ENCODE measurements at regions not wholly inside any gene's neighbourhood (a gene's known extent, or its start where the extent isn't known, plus 50 kb on each side); places are given as distances from the start of the nearest gene placed in this dataset.

DNA sequence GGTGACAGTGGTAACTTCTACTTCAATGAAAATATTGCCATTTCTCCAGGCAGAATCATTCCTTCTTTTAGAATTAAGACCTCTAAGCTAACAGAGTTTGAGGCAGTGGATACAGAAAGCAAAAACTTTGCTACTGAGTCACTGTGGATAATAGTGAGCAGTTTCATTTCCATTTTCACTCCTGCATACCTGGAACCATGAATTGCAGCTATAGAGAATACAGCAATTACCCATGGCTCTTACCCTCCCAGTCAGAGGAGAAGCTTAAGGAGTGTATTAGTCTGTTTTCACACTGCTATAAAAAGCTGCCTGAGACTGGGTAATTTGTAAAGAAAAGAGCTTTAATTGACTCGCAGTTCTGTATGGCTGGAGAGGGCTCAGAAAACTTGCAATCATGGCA, 531.4 kb upstream of the CNTNAP5 start:
- H3K36me3 ChIP-seq, result no peaks in the 10 kb centered on the region
- 69 to 79% (median 75%) methylated on average over 1 of the region's 1 CpG for WGBS, 3 donors
- no peak overlapping the region for H3K4me3 ChIP-seq
- DNase-seq, result no peak
- no peaks in the 10 kb centered on the region for H3K9me3 ChIP-seq
- intact Hi-C loops (cut with DNase I), result no loop called here
- H3K27ac ChIP-seq, result no peak overlapping the region
- no peak for TF ChIP-seq EP300 (IDR thresholded peaks at IDR 0.05)
- no peak for TF ChIP-seq POLR2A (IDR thresholded peaks at IDR 0.05)
- TF ChIP-seq, protein P1, sequence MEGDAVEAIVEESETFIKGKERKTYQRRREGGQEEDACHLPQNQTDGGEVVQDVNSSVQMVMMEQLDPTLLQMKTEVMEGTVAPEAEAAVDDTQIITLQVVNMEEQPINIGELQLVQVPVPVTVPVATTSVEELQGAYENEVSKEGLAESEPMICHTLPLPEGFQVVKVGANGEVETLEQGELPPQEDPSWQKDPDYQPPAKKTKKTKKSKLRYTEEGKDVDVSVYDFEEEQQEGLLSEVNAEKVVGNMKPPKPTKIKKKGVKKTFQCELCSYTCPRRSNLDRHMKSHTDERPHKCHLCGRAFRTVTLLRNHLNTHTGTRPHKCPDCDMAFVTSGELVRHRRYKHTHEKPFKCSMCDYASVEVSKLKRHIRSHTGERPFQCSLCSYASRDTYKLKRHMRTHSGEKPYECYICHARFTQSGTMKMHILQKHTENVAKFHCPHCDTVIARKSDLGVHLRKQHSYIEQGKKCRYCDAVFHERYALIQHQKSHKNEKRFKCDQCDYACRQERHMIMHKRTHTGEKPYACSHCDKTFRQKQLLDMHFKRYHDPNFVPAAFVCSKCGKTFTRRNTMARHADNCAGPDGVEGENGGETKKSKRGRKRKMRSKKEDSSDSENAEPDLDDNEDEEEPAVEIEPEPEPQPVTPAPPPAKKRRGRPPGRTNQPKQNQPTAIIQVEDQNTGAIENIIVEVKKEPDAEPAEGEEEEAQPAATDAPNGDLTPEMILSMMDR (IDR thresholded peaks at IDR 0.05), result no peak
- H3K27me3 ChIP-seq, result no peaks in the 10 kb centered on the region
- H3K4me1 ChIP-seq (ENCODE audit: insufficient read depth), result no peaks in the 10 kb centered on the region

DNA sequence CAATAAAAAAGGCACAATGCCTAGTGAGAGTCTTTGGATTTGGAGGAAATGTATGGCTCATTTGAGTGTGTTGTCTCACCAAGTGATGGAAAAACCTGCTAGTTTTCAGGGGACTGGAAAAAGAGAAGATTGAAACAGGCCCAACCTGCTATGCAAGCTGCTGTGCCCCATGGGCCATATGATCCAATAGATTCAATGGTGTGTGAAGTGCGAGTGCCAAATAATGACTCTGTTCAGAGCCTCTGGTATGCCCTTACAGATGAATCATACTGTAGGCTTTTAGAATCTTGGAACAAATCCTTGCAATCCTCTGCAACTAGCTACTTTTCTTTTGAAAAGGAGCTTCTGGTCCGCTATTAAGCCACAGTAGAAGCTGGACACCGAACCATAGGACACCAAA, 529.8 kb upstream of the CNTNAP5 start:
- no peak overlapping the region for H3K4me3 ChIP-seq
- TF ChIP-seq, protein P1 (IDR thresholded peaks at IDR 0.05), result no peak
- TF ChIP-seq EP300 (IDR thresholded peaks at IDR 0.05), result no peak
- TF ChIP-seq POLR2A (IDR thresholded peaks at IDR 0.05), result no peak
- intact Hi-C loops (cut with DNase I), result no loop called here
- H3K4me1 ChIP-seq (ENCODE audit: insufficient read depth), result no peaks in the 10 kb centered on the region
- WGBS, 3 donors, result 77 to 91% (median 82%) methylated on average over 3 of the region's 3 CpGs
- H3K36me3 ChIP-seq, result no peaks in the 10 kb centered on the region
- no peak overlapping the region for H3K27ac ChIP-seq
- DNase-seq, result no peak
- no peaks in the 10 kb centered on the region for H3K9me3 ChIP-seq
- H3K27me3 ChIP-seq, result no peaks in the 10 kb centered on the region

DNA sequence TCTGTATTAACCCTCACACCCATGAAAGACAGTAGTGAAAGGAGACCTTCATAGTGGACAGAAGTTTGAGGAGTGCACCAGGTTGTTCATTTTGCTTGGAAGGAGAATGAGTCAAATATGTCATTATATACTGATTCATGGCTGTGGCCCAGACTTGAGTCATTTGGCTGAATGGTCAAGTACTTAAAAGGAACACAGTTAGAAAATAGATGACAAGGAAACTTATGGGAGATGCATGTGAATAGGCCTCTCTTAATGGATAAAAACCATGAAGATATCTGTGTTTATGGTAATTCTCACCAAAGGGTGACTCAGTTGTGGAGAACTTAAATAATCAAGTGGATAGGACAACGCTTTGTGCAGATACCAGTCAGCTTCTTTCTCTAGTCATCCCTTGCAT, 524.7 kb upstream of the CNTNAP5 start:
- no peak overlapping the region for H3K27ac ChIP-seq
- no peak for DNase-seq
- no peaks in the 10 kb centered on the region for H3K36me3 ChIP-seq
- intact Hi-C loops (cut with DNase I), result no loop called here
- H3K4me3 ChIP-seq, result no peak overlapping the region
- no peaks in the 10 kb centered on the region for H3K9me3 ChIP-seq
- 75 to 86% (median 85%) methylated on average over 1 of the region's 1 CpG for WGBS, 3 donors
- no peaks in the 10 kb centered on the region for H3K4me1 ChIP-seq (ENCODE audit: insufficient read depth)
- TF ChIP-seq EP300 (IDR thresholded peaks at IDR 0.05) (no peak), POLR2A (IDR thresholded peaks at IDR 0.05) (no peak)
- TF ChIP-seq, protein P1 (IDR thresholded peaks at IDR 0.05), result no peak
- H3K27me3 ChIP-seq, result no peaks in the 10 kb centered on the region

DNA sequence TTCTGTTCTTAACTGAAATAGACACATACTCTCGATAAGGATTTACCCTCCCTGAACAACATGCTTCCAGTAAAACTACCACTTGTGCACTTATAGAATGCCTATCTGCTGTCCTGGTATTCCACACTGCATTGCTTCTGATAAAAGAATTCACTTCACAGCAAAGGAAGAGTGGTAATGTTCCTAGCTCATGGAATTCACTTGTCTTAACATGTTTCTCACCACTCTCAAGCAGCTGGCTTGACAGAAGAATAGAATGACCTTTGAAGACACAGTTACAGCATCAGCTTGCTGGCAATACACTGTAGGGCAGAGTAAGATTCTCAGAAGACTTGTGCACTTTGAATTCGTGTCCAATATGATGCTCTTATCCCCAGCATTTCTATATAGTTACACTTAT, 524.1 kb upstream of the CNTNAP5 start:
- H3K36me3 ChIP-seq, result no peaks in the 10 kb centered on the region
- H3K9me3 ChIP-seq, result no peaks in the 10 kb centered on the region
- intact Hi-C loops (cut with DNase I), result no loop called here
- no peak overlapping the region for H3K4me3 ChIP-seq
- 72 to 85% (median 83%) methylated on average over 2 of the region's 2 CpGs for WGBS, 3 donors
- DNase-seq, result no peak
- TF ChIP-seq EP300 (IDR thresholded peaks at IDR 0.05), result no peak
- TF ChIP-seq POLR2A (IDR thresholded peaks at IDR 0.05), result no peak
- TF ChIP-seq, protein P1 (IDR thresholded peaks at IDR 0.05), result no peak
- H3K27ac ChIP-seq, result no peak overlapping the region
- H3K27me3 ChIP-seq, result no peaks in the 10 kb centered on the region
- no peaks in the 10 kb centered on the region for H3K4me1 ChIP-seq (ENCODE audit: insufficient read depth)

DNA sequence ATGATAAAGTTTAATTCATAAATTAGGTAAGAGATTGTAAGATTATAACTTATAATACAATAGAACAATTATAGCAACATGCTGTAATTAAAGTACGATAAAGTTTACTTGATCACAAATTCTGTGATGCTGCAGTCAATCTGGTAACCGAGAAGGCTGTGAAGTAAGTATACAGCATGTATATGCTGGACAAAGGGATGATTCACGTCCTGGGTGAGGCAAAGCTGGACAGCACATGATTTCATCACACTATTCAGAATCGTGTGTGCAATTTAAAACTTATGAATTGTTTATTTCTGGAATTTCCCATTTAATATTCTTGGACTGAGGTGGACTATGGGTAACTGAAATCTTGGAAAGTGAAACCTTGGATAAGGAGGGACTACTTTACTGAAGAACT, 522.2 kb upstream of the CNTNAP5 start:
- Histone ChIP-seq H3K4me1 (ENCODE audit: insufficient read depth) (no peaks in the 10 kb centered on the region), H3K9me3 (no peaks in the 10 kb centered on the region), H3K4me3 (no peak overlapping the region), H3K36me3 (no peaks in the 10 kb centered on the region), H3K27me3 (no peaks in the 10 kb centered on the region), H3K27ac (no peak overlapping the region)
- 57 to 62% (median 59%) methylated on average over 4 of the region's 4 CpGs for WGBS, 3 donors
- no peak for TF ChIP-seq POLR2A (IDR thresholded peaks at IDR 0.05)
- TF ChIP-seq, protein P1 (IDR thresholded peaks at IDR 0.05), result no peak
- no peak for DNase-seq
- intact Hi-C loops (cut with DNase I), result no loop called here

Data from ovary (tissue), 7 donors.